ENCODE measurements at regions not wholly inside any gene's neighbourhood (a gene's known extent, or its start where the extent isn't known, plus 50 kb on each side); places are given as distances from the start of the nearest gene placed in this dataset.
"Not testable (repeated sequence)": the region's sequence is repeated elsewhere in the genome, so short reads cannot be mapped to it uniquely, and the experiment has no call there.

GRCh38 chr3:13766128-13766527 lies 113.7 kb downstream of the WNT7A start:
- no peak for DNase-seq

GRCh38 chr3:13764161-13764560 lies 115.7 kb downstream of the WNT7A start:
- no peak for DNase-seq

- no peak for DNase-seq
These were observed 117.0 kb downstream of the WNT7A start for GRCh38 chr3:13762906-13763305.

- no peak for DNase-seq
These were observed 129.1 kb downstream of the WNT7A start for GRCh38 chr3:13750731-13751130.

GRCh38 chr3:13750215-13750614 lies 129.7 kb downstream of the WNT7A start:
- DNase-seq, result no peak

- no peak for DNase-seq
These were observed 130.7 kb downstream of the WNT7A start for GRCh38 chr3:13749063-13749764.

GRCh38 chr3:13748276-13748879 lies 131.5 kb downstream of the WNT7A start:
- DNase-seq, result peak in 5 of 56 donors; percentile 10 to 36 (median 18)

- DNase-seq, result no peak
These were observed 132.2 kb downstream of the WNT7A start for GRCh38 chr3:13747627-13748026.

GRCh38 chr3:13746385-13746784 lies 133.5 kb downstream of the WNT7A start:
- DNase-seq, result no peak

GRCh38 chr3:13745636-13746035 lies 134.2 kb downstream of the WNT7A start:
- DNase-seq, result no peak

GRCh38 chr3:13740795-13741194 lies 139.1 kb downstream of the WNT7A start:
- no peak for DNase-seq

GRCh38 chr3:13733726-13734125 lies 146.1 kb downstream of the WNT7A start:
- DNase-seq, result not testable (repeated sequence)

GRCh38 chr3:13728487-13728886 lies 151.4 kb downstream of the WNT7A start:
- DNase-seq, result no peak

GRCh38 chr3:13727890-13728289 lies 152.0 kb downstream of the WNT7A start:
- DNase-seq, result no peak

GRCh38 chr3:13723676-13724207 lies 156.1 kb downstream of the WNT7A start:
- DNase-seq, result no peak

GRCh38 chr3:13722178-13722577 lies 157.7 kb downstream of the WNT7A start:
- DNase-seq, result no peak

- peak in 1 of 56 donors; percentile 3 for DNase-seq
These were observed 161.4 kb downstream of the WNT7A start for GRCh38 chr3:13718436-13718835.

GRCh38 chr3:13718000-13718399 lies 161.9 kb downstream of the WNT7A start:
- no peak for DNase-seq

- DNase-seq, result no peak
These were observed 162.5 kb downstream of the WNT7A start for GRCh38 chr3:13717222-13717895.

GRCh38 chr3:13716540-13717221 lies 163.2 kb downstream of the WNT7A start:
- DNase-seq, result no peak

GRCh38 chr3:13715961-13716360 lies 163.9 kb downstream of the WNT7A start:
- DNase-seq, result no peak

Data from nucleus accumbens (tissue), 56 donors.